ENCODE measurements at regions not wholly inside any gene's neighbourhood (a gene's known extent, or its start where the extent isn't known, plus 50 kb on each side); places are given as distances from the start of the nearest gene placed in this dataset.

DNA sequence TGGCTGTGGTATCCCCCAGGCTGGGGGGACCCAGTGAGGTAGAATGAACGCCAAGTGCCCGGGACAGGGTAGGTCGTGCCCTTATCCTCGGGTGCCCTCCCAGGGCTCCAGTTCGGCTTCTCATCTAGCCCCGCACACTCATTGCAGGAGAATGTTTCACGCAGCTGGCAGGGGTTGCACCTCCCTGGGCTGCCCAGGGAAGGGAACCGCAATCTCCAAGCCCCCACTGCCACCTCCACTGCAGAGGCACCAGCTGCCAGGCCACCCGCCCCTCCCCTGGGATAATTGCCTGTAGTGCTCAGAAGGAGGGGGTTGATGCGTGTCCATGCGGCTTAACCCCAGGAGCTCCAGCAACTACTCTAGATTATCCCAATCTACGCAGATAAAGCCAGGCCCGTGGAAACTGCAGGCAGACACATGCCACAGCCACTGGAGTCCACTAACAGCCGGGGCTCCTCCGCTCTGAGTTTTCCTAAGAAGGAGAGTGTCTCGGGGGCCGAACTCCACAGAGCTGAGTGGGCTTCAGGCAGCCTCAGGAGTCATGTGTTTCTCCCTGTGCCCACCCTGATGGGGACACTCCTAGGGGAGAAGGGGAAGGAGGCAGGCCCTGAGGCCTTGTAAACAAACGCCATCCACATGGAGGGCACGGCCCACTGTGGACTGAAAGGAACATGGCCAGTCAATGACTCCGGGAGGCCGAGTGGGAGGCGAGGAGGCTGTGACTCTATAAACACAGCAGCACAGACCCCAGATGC lies 137.2 kb upstream of the IQSEC1 start:
- no peak for DNase-seq

DNA sequence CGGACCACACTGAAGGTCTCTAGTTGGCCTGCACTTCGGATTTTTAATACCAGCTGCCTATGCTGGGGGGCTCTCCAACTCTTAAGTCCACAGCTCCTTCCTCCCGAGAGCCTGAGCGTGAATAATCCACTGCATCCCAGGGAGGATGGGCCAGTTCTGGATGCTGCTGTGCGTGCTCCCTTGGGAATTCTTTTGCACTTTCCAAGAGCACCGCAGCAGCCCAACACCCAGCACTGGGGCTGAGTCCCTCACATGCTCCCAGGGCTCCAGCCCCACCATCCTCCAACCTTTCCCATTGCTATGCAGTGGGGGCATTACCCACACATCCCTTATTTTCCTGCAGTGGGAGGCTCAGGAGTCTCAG lies 136.4 kb upstream of the IQSEC1 start:
- no peak for DNase-seq

- no peak for DNase-seq
These were observed 135.7 kb upstream of the IQSEC1 start for GRCh38 chr3:13208706-13209633.

DNA sequence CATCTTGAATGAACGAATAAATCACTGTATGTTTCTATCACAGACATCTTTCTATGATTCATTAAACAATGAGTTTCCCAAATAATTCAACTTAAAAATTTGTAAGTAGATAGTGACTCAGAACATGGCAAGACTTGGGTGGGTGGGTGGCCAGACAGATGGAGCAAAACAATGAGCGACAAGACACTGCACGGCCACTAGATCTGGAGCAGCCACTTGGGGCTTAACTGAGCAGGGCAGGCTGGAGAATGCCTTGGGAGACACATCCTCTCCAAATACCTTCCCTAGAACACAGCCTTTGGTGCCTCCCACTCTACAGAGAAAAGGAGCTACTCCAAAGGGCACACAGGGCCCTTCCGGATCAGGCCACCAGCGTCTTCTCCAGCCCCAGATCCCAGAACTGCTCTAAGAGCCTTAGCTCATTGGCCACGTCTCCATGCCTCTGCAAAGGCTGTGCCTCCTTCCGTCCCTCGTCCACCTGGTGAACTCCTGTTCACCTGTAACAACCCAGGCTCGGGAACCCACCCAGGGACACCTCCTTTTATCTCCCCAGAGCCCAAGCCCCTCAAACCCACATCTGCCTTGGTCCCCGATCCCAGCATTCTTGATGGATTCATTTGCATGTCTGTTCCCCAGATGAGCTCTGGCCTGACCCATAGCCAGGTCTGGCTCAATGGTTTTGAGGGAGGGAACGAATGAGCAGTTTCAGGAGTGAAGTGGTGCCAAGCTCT lies 134.9 kb upstream of the IQSEC1 start:
- no peak for DNase-seq

DNA sequence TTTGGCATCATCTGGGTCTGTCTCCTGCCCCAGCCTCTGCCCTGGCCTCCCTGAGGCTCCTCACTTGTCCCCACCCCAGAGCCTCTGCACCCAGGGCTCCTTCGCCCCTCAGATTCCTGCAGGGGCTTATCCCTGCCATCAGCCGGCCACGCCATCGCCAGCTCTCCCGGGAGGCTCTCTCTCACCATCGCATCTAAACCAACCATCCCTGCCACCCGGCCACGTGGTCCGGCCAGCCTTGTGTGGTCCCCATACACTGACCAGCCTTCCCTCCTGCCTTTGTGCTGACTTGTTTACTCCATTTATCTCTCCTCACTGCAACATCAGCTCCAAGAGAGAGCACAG lies 134.3 kb upstream of the IQSEC1 start:
- DNase-seq, result no peak

- DNase-seq, result no peak
These were observed 133.8 kb upstream of the IQSEC1 start for GRCh38 chr3:13206799-13207577.

DNA sequence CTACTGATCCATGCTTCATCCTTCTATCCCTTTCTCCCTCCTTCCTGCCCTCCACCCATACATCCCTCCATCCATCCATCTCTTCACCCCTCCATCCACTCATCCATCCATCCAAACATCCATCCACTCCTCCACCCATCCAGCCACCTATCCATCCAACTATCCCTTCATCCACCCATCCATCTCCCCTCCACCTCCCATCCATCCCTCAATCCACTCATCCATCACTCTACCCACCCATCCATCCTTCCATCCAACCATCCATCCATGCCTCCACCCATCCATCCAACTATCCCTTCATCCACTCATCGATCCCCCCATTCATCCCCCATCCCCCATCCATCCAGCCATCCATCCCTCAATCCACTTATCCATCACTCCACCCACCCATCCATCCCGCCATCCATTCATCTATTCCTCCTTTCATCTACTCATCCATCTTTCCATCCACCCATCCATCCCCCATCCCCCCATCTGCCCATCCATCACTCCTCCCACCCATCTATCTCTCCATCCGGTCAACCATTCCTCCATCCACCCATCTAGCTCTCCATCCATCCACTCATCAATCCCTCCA lies 132.4 kb upstream of the IQSEC1 start:
- no peak for DNase-seq

DNA sequence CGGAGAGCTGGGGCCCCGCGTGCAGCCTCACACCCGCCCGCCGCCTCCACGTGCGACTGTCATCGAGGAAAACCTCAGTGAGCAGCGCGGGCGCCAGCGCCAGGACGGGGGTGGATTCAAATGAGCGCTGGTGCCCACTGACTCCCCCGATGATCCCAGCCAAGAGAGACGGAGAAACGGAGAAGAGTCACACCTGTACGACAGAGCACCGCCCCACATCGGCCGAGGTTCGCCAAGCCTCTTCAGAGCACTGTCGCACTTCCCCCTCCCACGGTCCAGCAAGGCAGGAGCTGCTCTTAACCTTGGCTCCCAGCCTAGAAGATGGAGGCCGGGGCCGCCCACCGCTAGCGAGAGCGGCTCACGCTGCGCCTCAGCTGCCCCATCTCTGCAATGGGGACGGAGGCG lies 130.9 kb upstream of the IQSEC1 start:
- no peak for DNase-seq

GRCh38 chr3:13203398-13204176 lies 130.4 kb upstream of the IQSEC1 start:
- no peak for DNase-seq

DNA sequence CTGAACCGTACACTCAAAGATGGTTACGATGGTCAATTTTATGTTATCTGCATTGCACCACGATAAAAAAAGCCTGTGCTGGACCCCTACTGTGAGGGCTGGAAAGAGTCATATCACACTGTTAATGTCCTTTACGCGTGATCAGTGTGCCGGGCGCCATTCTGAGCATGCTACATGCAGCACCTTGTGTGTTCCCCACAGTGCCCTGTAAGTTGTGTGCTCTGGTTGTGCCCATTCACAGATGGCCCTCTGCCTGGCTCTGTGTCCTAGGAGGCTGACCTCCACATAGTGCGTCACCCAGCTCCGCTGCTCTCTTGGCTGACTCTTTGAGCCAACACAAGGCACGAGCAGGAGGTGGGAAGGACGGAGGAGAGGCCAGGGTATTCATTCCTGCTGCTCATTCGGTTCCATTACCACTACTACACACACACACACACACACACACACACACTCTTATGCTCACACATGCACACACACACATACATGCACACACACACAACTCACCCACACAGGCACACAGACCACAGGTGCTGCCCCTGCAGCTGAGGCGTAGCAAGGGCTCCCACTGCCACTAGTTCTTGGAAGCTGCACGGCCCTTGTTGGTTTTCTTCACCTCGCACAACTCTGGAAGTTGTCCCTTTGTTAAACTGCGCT lies 129.6 kb upstream of the IQSEC1 start:
- DNase-seq, result no peak

GRCh38 chr3:13201851-13202250 lies 128.6 kb upstream of the IQSEC1 start:
- no peak for DNase-seq

DNA sequence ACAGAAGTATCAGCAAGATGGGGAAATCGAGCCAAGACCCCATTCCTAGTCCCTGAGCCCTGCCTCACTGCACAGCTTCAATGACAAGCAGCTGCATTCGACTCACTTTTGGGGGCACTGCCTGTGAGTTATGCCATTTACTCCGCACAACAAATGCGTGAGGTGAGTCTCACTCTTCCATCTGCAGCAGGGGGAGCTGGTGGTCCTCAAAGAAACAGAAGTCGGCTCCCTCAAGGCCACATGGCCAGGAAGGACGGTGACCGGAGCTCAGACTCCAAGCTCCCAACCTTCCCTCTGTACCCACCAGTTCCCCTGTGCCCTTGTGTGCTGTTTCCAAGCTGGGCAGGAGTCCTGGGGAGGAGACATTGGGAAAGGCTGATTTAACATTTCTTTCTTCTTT lies 127.7 kb upstream of the IQSEC1 start:
- peak; percentile 36 for DNase-seq

GRCh38 chr3:13200465-13200864 lies 127.2 kb upstream of the IQSEC1 start:
- DNase-seq, result no peak

DNA sequence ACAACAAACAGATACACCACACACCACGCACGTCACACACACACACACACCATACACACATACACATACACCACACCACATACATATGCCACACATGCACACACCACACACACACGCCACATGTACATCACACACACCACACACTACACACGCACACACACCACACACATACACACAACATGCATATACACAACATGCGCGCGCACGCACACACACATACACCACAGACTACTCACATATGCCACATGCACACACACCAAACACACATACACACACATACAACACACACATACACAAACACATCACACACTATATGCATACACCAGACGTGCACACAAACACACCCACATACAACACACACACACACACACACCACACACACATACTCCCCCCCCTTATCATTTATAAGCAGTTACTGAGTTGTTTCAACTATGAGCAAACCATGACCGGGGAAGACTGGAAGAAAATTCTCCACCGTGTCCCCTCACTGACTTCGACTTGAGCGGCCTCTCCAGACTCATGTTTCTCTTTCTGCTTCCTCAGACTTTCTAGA lies 126.7 kb upstream of the IQSEC1 start:
- DNase-seq, result no peak

- DNase-seq, result no peak
These were observed 126.0 kb upstream of the IQSEC1 start for GRCh38 chr3:13199006-13199776.

DNA sequence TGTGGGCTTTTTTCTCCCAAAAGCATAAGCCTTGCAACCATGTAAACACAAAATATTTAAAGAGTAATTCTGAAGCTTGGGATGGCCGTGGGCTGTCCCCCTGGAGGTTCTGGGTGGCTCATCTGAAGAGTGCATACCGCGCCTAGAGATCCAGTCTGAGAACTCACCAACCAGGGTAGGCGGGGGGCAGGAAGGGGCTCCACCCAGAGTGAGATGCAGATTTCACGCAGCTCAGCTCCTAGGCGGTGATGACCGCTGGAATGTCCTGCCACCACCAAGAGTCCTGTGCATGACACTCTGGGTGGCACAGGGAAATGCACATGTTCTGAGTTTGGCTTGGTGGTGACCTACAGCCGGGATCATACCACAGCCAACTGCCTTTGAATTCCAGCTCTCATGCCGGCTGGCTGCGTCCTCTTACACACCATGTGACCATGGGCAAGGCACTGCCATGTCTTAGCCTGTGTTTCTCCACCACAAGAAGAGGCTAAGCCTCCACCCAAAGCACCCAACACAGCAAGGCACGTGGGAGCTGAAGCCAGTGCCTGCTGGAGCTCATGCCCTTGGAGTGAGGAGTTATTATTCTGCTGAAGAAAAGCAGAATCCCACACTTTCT lies 125.1 kb upstream of the IQSEC1 start:
- no peak for DNase-seq

- DNase-seq, result no peak
These were observed 124.6 kb upstream of the IQSEC1 start for GRCh38 chr3:13197795-13198194.

DNA sequence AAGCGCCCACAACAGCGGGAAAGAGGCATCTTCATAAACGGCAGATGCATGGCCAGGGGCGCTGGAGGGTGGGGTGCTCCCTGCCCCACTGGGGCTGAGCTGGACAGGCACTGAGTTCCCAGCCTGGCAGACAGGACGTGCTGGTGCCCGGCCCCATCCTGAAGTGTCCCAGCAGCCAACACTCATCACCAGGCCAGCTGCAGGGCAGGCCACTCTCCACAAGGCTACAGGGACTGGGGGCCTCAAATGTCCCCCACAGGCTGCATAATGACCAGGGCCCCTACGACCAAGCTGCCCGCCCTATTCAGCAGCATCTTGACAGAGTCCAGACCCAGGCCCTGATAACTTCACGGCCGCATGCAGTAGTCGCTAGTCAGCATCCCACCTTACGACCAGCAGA lies 124.1 kb upstream of the IQSEC1 start:
- no peak for DNase-seq

- DNase-seq, result no peak
These were observed 122.1 kb upstream of the IQSEC1 start for GRCh38 chr3:13195374-13195773.
